ENCODE measurements at regions not wholly inside any gene's neighbourhood (a gene's known extent, or its start where the extent isn't known, plus 50 kb on each side); places are given as distances from the start of the nearest gene placed in this dataset.

DNA sequence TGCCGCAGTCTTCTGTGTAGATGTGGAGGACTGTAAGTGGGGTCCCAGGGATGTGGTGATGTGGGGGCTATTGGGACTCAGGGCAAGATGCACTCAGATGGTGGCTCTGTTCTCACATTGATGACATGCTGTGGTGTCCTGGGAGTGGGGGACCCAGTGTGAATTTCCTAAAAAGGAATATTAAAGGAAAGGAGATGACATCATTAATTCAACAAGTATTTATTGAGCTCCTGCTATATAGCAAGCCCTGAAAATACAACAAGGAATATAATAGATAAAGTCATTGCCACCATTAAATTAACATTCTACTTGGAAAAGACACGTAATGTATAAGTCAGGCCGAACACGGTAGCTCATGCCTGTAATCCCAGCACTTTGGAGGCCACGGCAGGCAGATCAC is 61.9 kb upstream of the MNX1 start:
- Histone ChIP-seq H3K27ac (ENCODE audit: low read depth) (no peak overlapping the region), H3K36me3 (ENCODE audit: insufficient read depth) (no peaks in the 10 kb centered on the region), H3K4me3 (no peak overlapping the region), H4K20me1 (replicated peaks; ENCODE audit: insufficient read depth) (no peaks in the 10 kb centered on the region), H3K4me2 (no peak overlapping the region), H2AFZ (no peak overlapping the region), H3F3A (replicated peaks; ENCODE audit: low read depth) (no peaks in the 10 kb centered on the region), H3K27me3 (ENCODE audit: insufficient read depth) (peaks cover 5% of the 10 kb centered on the region), H3K79me2 (replicated peaks; ENCODE audit: insufficient read depth) (no peaks in the 10 kb centered on the region), H3K9me2 (ENCODE audit: insufficient read depth) (no peaks in the 10 kb centered on the region), H3K4me1 (ENCODE audit: insufficient read depth) (no peaks in the 10 kb centered on the region)
- no peaks in the 10 kb centered on the region for H3K4me1 Mint-ChIP-seq
- no peaks in the 10 kb centered on the region for H3K9me3 Mint-ChIP-seq
- DNase-seq (ENCODE audit: low spot score) (no peak), ATAC-seq (no peak)
- H3K36me3 Mint-ChIP-seq (ENCODE audit: low read depth): no peaks in the 10 kb centered on the region
- peaks cover 10% of the 10 kb centered on the region for H3K27me3 Mint-ChIP-seq (ENCODE audit: insufficient read depth, low read depth, poor library complexity)
- no peak overlapping the region for H3K27ac Mint-ChIP-seq
- no peak overlapping the region for H3K4me3 Mint-ChIP-seq
- TF ChIP-seq STAT1 (IDR thresholded peaks at IDR 0.05; ENCODE audit: unreplicated experiment): no peak

DNA sequence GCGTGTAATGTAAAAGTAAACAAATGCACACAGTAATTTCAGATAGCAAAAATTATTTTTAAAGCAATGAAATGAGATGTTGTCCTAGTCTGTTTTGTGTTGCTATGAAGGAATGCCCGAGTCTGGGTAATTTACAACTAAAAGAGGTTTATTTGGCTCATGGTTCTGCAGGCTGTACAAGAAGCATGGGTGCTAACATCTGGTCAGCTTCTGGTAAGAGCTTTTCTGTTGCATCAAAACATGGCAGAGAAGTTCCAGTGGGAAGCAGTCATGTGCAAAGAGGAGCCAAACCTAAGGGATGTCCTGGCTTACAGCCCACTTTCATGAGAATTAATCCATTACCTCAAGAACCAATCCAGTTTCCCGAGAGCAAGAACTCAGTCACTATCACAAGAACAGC is 62.9 kb upstream of the MNX1 start:
- ATAC-seq: no peak
- Histone ChIP-seq H3K9me2 (ENCODE audit: insufficient read depth) (no peaks in the 10 kb centered on the region), H4K20me1 (replicated peaks; ENCODE audit: insufficient read depth) (no peaks in the 10 kb centered on the region), H3K4me2 (no peak overlapping the region), H3K27ac (ENCODE audit: low read depth) (no peak overlapping the region), H3F3A (replicated peaks; ENCODE audit: low read depth) (0 out of 2 replicates have a peak, but pooled peaks cover 4% of the 10 kb centered on the region), H3K4me3 (no peak overlapping the region), H3K4me1 (ENCODE audit: insufficient read depth) (no peaks in the 10 kb centered on the region; the same call in 1 of the 2 replicates), H2AFZ (no peak overlapping the region), H3K79me2 (replicated peaks; ENCODE audit: insufficient read depth) (no peaks in the 10 kb centered on the region), H3K27me3 (ENCODE audit: insufficient read depth) (peaks cover 13% of the 10 kb centered on the region), H3K36me3 (ENCODE audit: insufficient read depth) (no peaks in the 10 kb centered on the region)
- peaks cover 18% of the 10 kb centered on the region for H3K27me3 Mint-ChIP-seq (ENCODE audit: insufficient read depth, low read depth, poor library complexity)
- H3K9me3 Mint-ChIP-seq: no peaks in the 10 kb centered on the region
- no peaks in the 10 kb centered on the region for H3K4me1 Mint-ChIP-seq
- no peak for DNase-seq (ENCODE audit: low spot score)
- H3K27ac Mint-ChIP-seq: no peak overlapping the region
- H3K36me3 Mint-ChIP-seq (ENCODE audit: low read depth): no peaks in the 10 kb centered on the region
- H3K4me3 Mint-ChIP-seq: no peak overlapping the region
- TF ChIP-seq, protein P1, sequence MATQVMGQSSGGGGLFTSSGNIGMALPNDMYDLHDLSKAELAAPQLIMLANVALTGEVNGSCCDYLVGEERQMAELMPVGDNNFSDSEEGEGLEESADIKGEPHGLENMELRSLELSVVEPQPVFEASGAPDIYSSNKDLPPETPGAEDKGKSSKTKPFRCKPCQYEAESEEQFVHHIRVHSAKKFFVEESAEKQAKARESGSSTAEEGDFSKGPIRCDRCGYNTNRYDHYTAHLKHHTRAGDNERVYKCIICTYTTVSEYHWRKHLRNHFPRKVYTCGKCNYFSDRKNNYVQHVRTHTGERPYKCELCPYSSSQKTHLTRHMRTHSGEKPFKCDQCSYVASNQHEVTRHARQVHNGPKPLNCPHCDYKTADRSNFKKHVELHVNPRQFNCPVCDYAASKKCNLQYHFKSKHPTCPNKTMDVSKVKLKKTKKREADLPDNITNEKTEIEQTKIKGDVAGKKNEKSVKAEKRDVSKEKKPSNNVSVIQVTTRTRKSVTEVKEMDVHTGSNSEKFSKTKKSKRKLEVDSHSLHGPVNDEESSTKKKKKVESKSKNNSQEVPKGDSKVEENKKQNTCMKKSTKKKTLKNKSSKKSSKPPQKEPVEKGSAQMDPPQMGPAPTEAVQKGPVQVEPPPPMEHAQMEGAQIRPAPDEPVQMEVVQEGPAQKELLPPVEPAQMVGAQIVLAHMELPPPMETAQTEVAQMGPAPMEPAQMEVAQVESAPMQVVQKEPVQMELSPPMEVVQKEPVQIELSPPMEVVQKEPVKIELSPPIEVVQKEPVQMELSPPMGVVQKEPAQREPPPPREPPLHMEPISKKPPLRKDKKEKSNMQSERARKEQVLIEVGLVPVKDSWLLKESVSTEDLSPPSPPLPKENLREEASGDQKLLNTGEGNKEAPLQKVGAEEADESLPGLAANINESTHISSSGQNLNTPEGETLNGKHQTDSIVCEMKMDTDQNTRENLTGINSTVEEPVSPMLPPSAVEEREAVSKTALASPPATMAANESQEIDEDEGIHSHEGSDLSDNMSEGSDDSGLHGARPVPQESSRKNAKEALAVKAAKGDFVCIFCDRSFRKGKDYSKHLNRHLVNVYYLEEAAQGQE (IDR thresholded peaks at IDR 0.05; ENCODE audit: unreplicated experiment): no peak
- no peak for TF ChIP-seq JUNB (IDR thresholded peaks at IDR 0.05; ENCODE audit: unreplicated experiment)
- TF ChIP-seq NANOG (IDR thresholded peaks at IDR 0.05; ENCODE audit: borderline replicate concordance): no peak
- no peak for TF ChIP-seq ZNF114 (CRISPR knock-in tag; IDR thresholded peaks at IDR 0.05)
- TF ChIP-seq, protein P2, sequence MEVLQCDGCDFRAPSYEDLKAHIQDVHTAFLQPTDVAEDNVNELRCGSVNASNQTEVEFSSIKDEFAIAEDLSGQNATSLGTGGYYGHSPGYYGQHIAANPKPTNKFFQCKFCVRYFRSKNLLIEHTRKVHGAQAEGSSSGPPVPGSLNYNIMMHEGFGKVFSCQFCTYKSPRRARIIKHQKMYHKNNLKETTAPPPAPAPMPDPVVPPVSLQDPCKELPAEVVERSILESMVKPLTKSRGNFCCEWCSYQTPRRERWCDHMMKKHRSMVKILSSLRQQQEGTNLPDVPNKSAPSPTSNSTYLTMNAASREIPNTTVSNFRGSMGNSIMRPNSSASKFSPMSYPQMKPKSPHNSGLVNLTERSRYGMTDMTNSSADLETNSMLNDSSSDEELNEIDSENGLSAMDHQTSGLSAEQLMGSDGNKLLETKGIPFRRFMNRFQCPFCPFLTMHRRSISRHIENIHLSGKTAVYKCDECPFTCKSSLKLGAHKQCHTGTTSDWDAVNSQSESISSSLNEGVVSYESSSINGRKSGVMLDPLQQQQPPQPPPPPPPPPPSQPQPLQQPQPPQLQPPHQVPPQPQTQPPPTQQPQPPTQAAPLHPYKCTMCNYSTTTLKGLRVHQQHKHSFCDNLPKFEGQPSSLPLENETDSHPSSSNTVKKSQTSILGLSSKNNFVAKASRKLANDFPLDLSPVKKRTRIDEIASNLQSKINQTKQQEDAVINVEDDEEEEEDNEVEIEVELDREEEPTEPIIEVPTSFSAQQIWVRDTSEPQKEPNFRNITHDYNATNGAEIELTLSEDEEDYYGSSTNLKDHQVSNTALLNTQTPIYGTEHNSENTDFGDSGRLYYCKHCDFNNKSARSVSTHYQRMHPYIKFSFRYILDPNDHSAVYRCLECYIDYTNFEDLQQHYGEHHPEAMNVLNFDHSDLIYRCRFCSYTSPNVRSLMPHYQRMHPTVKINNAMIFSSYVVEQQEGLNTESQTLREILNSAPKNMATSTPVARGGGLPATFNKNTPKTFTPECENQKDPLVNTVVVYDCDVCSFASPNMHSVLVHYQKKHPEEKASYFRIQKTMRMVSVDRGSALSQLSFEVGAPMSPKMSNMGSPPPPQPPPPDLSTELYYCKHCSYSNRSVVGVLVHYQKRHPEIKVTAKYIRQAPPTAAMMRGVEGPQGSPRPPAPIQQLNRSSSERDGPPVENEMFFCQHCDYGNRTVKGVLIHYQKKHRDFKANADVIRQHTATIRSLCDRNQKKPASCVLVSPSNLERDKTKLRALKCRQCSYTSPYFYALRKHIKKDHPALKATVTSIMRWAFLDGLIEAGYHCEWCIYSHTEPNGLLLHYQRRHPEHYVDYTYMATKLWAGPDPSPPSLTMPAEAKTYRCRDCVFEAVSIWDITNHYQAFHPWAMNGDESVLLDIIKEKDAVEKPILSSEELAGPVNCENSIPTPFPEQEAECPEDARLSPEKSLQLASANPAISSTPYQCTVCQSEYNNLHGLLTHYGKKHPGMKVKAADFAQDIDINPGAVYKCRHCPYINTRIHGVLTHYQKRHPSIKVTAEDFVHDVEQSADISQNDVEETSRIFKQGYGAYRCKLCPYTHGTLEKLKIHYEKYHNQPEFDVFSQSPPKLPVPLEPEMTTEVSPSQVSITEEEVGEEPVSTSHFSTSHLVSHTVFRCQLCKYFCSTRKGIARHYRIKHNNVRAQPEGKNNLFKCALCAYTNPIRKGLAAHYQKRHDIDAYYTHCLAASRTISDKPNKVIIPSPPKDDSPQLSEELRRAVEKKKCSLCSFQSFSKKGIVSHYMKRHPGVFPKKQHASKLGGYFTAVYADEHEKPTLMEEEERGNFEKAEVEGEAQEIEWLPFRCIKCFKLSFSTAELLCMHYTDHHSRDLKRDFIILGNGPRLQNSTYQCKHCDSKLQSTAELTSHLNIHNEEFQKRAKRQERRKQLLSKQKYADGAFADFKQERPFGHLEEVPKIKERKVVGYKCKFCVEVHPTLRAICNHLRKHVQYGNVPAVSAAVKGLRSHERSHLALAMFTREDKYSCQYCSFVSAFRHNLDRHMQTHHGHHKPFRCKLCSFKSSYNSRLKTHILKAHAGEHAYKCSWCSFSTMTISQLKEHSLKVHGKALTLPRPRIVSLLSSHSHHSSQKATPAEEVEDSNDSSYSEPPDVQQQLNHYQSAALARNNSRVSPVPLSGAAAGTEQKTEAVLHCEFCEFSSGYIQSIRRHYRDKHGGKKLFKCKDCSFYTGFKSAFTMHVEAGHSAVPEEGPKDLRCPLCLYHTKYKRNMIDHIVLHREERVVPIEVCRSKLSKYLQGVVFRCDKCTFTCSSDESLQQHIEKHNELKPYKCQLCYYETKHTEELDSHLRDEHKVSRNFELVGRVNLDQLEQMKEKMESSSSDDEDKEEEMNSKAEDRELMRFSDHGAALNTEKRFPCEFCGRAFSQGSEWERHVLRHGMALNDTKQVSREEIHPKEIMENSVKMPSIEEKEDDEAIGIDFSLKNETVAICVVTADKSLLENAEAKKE (CRISPR knock-in tag; IDR thresholded peaks at IDR 0.05): no peak
- no peak for TF ChIP-seq EZH2 (IDR thresholded peaks at IDR 0.05; ENCODE audit: low read depth, unreplicated experiment)
- TF ChIP-seq, protein P3, sequence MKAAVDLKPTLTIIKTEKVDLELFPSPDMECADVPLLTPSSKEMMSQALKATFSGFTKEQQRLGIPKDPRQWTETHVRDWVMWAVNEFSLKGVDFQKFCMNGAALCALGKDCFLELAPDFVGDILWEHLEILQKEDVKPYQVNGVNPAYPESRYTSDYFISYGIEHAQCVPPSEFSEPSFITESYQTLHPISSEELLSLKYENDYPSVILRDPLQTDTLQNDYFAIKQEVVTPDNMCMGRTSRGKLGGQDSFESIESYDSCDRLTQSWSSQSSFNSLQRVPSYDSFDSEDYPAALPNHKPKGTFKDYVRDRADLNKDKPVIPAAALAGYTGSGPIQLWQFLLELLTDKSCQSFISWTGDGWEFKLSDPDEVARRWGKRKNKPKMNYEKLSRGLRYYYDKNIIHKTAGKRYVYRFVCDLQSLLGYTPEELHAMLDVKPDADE (IDR thresholded peaks at IDR 0.05): no peak
- TF ChIP-seq STAT1 (IDR thresholded peaks at IDR 0.05; ENCODE audit: unreplicated experiment): no peak
- no peak for TF ChIP-seq POLR2AphosphoS5 (IDR thresholded peaks at IDR 0.05; ENCODE audit: low read depth)
- no peak for TF ChIP-seq CREB1 (CRISPR knock-in tag; IDR thresholded peaks at IDR 0.05; ENCODE audit: low read depth)
- TF ChIP-seq EZH2phosphoT487 (IDR thresholded peaks at IDR 0.05; ENCODE audit: unreplicated experiment): no peak
